HUES64 (cell line): ENCODE measurements at regions not wholly inside any gene's neighbourhood (a gene's known extent, or its start where the extent isn't known, plus 50 kb on each side); places are given as distances from the start of the nearest gene placed in this dataset.

Experiments
- H3K27ac ChIP-seq: 2 replicates; pipeline ENCODE4 v1.7.0; 2013; ENCODE audit warnings: low read depth, low read length, inconsistent platforms
- H3K27me3 ChIP-seq: 2 replicates; pipeline ENCODE4 v1.6.1; 2013; ENCODE audit warnings: mild to moderate bottlenecking, low read length; ENCODE audit not compliant: insufficient read depth
- H3K36me3 ChIP-seq: 2 replicates; pipeline ENCODE4 v1.6.1; 2013; ENCODE audit warnings: mild to moderate bottlenecking, low read length; ENCODE audit not compliant: insufficient read depth
- H3K4me1 ChIP-seq: 2 replicates; pipeline ENCODE4 v1.6.1; 2013; ENCODE audit warnings: mild to moderate bottlenecking, low read length, moderate library complexity; ENCODE audit not compliant: insufficient read depth
- H3K4me3 ChIP-seq: 2 replicates; pipeline ENCODE4 v1.5.1; 2013; ENCODE audit warnings: mild to moderate bottlenecking, low read length, moderate library complexity
- H3K9ac ChIP-seq: 2 replicates; pipeline ENCODE4 v1.6.1; 2013; ENCODE audit warnings: mild to moderate bottlenecking, low read depth, low read length
- H3K9me3 ChIP-seq: 2 replicates; pipeline ENCODE4 v1.6.1; 2013; ENCODE audit warnings: low read depth, low read length; ENCODE audit not compliant: insufficient read depth
- WGBS: fragments of 150-250, 120-280 bp; methylation state at CpG from one replicate; pipeline ENCODE4 v1.1.7; 2013; ENCODE audit warnings: missing lambda C conversion rate; 5-methylcytosine and 5-hydroxymethylcytosine counted together

DNA sequence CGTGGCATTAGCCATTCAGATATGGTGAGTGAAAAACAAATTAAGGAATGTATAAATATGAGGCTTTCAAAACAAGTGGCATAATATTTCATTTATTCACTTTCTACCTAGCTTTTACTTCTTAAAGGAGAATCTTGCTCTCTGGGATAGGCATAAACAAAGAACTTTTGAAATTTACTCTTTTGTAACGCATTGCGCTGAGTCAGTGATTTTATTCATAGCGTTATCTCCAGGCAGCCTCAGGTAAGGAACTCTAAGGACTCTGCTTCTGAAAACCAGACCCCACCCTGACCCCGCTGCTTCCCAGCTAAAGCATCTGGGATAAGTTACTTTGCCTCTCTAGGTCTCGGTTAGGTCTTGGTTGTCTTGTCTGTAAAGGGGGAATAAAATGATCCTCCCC is 234.7 kb downstream of the MYLK4 start:
- Histone ChIP-seq H3K36me3 (no peaks in the 10 kb centered on the region), H3K4me1 (no peaks in the 10 kb centered on the region), H3K9ac (no peak overlapping the region), H3K27me3 (no peaks in the 10 kb centered on the region), H3K27ac (no peak overlapping the region), H3K9me3 (peaks cover 10% of the 10 kb centered on the region), H3K4me3 (no peak overlapping the region)
- WGBS = 95% methylated on average over 6 of the region's 6 CpGs

DNA sequence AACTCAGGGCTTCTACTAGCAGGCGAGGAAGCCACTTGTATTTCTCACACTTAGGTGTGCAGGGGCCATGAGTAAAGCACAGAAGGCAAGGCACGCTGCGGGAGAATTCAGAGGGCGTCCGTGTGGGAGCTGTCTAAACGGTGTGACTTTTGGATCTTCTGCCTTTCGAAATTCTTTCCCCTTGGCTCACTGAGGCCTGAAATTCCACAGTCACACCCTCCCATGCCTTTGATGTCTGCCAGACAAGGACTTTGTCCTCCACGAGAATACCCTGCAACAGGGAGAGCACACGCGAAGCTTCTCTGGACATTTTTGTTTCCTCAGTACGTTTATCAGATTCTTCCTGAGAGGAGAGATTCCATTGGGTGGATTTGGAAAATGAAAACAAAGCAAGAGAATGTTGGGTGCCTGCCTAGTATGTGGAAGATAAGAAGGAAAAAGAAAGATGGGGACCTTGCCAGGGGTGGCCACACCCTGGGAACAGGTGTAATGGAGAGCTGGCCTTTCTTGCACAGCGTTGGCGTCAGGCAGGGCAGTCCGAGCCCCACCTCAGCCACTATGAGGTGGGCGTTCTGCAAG is 235.7 kb downstream of the MYLK4 start:
- Histone ChIP-seq H3K27me3 (no peaks in the 10 kb centered on the region), H3K4me1 (no peaks in the 10 kb centered on the region), H3K4me3 (no peak overlapping the region), H3K9ac (no peak overlapping the region), H3K27ac (no peak overlapping the region), H3K36me3 (no peaks in the 10 kb centered on the region), H3K9me3 (peaks cover 10% of the 10 kb centered on the region)
- 92% methylated on average over 15 of the region's 15 CpGs for WGBS

DNA sequence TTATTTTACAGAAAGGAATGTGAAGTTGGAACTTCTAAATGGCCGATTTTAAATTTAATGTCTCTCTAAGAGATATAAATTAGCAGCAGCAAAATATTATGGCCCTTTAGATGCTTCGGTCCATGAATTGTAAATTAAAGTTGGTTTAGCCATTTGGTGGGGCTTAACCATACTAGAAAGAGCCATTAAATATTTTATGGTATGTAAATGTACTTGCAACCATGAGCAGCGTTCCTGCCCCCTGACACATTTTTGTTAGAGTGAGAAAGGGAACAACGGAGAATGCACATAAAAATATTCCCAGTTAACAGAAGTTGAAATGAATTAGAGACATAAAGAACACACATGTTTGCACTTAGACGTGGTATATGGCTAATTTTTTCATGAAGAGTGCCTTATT is 237.9 kb downstream of the MYLK4 start:
- H3K4me3 ChIP-seq = no peak overlapping the region
- H3K36me3 ChIP-seq = no peaks in the 10 kb centered on the region
- WGBS = 86% methylated on average over 4 of the region's 5 CpGs
- no peaks in the 10 kb centered on the region for H3K27me3 ChIP-seq
- H3K27ac ChIP-seq = no peak overlapping the region
- H3K9me3 ChIP-seq = no peaks in the 10 kb centered on the region
- H3K9ac ChIP-seq = no peak overlapping the region
- no peaks in the 10 kb centered on the region for H3K4me1 ChIP-seq

DNA sequence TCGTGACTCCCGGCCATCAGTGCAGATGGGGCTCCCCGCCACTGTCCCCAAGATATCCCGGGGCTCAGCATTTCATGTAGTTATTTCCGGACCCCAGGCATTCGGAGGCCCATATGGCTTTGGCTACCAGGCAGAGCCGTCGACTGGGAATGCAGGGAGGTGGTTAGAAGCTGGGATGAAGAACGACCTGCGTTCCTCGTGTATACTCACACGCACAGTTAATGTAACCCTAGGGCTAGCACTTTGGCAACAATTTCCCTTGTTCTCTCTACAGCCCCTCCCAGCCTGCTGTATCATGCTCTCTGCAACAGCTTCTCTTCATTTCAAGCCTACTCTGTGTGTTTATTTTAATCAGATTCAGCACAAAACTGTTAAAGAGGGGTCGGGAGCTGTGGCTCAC is 240.4 kb downstream of the MYLK4 start:
- H3K9ac ChIP-seq = no peak overlapping the region
- no peaks in the 10 kb centered on the region for H3K4me1 ChIP-seq
- no peak overlapping the region for H3K27ac ChIP-seq
- no peak overlapping the region for H3K4me3 ChIP-seq
- no peaks in the 10 kb centered on the region for H3K27me3 ChIP-seq
- WGBS = 96% methylated on average over 13 of the region's 13 CpGs
- no peaks in the 10 kb centered on the region for H3K9me3 ChIP-seq
- no peaks in the 10 kb centered on the region for H3K36me3 ChIP-seq

DNA sequence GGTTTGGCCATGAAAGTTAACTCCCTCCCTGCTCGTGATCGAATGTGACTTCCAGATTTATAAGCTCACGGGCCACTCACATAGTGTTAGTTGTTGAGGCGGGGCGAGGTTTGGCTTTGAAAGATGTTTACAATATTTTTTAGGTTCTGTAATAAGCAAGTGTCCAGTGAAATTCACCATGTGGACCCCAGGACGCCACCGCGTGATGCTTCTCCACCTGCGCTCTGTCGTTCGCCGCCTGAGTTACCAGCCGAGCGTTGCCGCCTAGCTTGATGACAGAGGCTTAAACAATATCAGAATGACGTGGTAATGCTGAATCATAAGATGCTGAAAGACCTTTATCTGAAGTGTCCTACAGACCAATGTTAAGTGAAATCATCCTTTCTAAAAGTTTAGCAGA is 241.0 kb downstream of the MYLK4 start:
- Histone ChIP-seq H3K27ac (no peak overlapping the region), H3K9ac (no peak overlapping the region), H3K4me3 (no peak overlapping the region), H3K27me3 (no peaks in the 10 kb centered on the region), H3K4me1 (no peaks in the 10 kb centered on the region), H3K36me3 (no peaks in the 10 kb centered on the region), H3K9me3 (no peaks in the 10 kb centered on the region)
- WGBS = 97% methylated on average over 16 of the region's 16 CpGs

GRCh38 chr6:2508071-2508470 is 242.7 kb downstream of the MYLK4 start:
- Histone ChIP-seq H3K27ac (no peak overlapping the region), H3K9me3 (no peaks in the 10 kb centered on the region), H3K4me3 (no peak overlapping the region), H3K4me1 (no peaks in the 10 kb centered on the region), H3K9ac (no peak overlapping the region), H3K27me3 (no peaks in the 10 kb centered on the region), H3K36me3 (no peaks in the 10 kb centered on the region)
- 83% methylated on average over 2 of the region's 3 CpGs for WGBS

DNA sequence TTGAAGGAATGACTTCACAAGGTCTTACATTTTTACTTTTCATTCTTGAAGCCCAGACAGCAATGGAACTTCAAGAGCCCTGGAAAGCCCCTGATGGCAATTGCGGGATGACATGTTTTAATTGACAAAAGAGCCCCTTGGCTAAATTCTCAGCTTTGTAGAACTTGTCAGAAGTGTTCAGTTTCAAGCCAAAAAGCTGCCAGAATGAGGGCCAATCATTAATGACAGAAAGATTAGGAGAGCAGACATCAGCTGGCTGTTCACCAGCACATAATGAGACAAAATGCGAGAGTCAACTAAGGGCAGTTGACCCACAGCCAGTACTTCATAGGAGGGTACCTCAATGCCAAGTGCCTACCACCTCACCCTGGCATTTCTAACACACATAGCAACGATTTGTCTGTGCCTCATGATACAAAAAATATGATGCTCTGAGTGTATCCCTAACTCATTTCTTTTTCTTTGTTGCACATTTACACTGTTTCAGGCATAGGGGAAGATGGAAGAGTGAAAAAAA is 243.1 kb downstream of the MYLK4 start:
- H3K9me3 ChIP-seq = no peaks in the 10 kb centered on the region
- no peak overlapping the region for H3K27ac ChIP-seq
- no peak overlapping the region for H3K4me3 ChIP-seq
- H3K27me3 ChIP-seq = no peaks in the 10 kb centered on the region
- no peaks in the 10 kb centered on the region for H3K36me3 ChIP-seq
- WGBS = 92% methylated on average over 3 of the region's 3 CpGs
- H3K9ac ChIP-seq = no peak overlapping the region
- 0 out of 2 replicates have a peak, but pooled peaks cover 4% of the 10 kb centered on the region for H3K4me1 ChIP-seq

DNA sequence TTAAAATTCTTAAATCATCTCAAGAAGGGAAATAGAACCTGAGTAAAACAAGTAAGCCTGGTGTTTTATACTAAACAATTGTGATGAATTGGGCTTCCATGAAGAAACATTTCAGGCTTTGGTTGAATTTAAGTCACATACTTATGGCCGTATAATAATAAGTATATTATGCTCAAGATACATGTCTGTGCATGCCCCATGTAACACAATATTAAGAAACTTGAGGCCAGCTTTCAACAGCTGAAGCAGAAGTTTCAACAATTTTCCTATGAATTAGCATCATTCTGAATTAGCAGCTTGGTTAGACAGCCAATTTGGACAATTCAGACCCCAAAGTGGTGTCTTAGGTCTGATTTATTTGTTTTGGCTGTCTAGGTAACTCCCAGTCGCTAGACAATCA is 243.7 kb downstream of the MYLK4 start:
- WGBS = 96% methylated on average over 1 of the region's 2 CpGs
- no peak overlapping the region for H3K4me3 ChIP-seq
- H3K36me3 ChIP-seq = no peaks in the 10 kb centered on the region
- H3K27me3 ChIP-seq = no peaks in the 10 kb centered on the region
- 0 out of 2 replicates have a peak, but pooled peaks cover 4% of the 10 kb centered on the region for H3K4me1 ChIP-seq
- H3K9ac ChIP-seq = no peak overlapping the region
- H3K9me3 ChIP-seq = no peaks in the 10 kb centered on the region
- no peak overlapping the region for H3K27ac ChIP-seq

DNA sequence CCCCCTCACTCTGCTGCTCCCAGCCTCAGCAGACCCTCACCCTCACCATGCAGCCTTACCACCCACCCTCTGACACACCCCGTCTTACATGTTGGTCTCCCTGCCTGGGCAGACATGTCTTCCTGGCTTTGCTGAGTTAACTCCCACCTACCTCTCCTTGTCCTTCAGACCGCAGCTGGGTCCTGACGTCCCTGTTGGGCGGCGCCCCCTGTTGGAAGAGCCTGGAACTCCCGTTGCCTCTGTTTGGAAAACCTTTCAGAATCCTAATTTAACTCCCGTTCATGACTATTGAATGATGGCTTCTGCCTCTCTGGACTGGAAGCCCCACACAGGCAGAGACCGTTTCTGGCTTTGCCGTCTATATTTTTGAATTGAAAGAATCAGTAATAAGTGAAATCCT is 245.1 kb downstream of the MYLK4 start:
- H3K4me3 ChIP-seq = no peak overlapping the region
- H3K27me3 ChIP-seq = no peaks in the 10 kb centered on the region

DNA sequence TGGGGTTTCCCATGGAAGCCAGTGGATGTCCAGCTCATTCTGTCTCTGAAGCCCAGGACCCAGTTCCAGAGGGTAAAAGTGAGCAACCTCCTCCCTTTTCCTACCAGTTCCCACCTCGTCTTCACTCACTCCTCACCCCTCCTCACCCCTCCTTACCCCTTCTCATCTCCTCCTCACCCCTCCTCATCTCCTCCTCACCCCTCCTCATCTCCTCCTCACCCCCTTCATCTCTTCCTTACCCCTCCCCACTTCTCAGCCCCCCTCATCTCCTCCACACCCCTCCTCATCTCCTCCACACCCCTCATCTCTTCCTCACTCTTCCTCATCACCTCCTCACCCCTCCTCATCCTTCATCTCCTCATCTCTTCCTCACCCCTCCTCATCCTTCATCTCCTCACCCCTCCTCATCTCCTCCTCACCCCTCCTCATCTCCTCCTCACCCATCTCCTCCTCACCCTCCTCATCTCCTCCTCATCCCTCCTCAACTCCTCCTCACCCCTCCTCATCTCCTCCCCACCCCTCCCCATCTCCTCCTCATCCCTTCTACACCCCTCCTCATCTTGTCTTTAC is 246.1 kb downstream of the MYLK4 start:
- H3K36me3 ChIP-seq = no peaks in the 10 kb centered on the region
- 90% methylated on average over 1 of the region's 1 CpG for WGBS
- H3K4me3 ChIP-seq = no peak overlapping the region
- 0 out of 2 replicates have a peak, but pooled peaks cover 4% of the 10 kb centered on the region for H3K4me1 ChIP-seq
- no peak overlapping the region for H3K27ac ChIP-seq
- no peaks in the 10 kb centered on the region for H3K9me3 ChIP-seq
- no peaks in the 10 kb centered on the region for H3K27me3 ChIP-seq
- H3K9ac ChIP-seq = no peak overlapping the region

More for the DNA sequence above, 245.1 kb downstream of the MYLK4 start:
- H3K36me3 ChIP-seq = no peaks in the 10 kb centered on the region
- H3K9me3 ChIP-seq = no peaks in the 10 kb centered on the region
- 0 out of 2 replicates have a peak, but pooled peaks cover 4% of the 10 kb centered on the region for H3K4me1 ChIP-seq
- H3K27ac ChIP-seq = no peak overlapping the region
- 54% methylated on average over 9 of the region's 9 CpGs for WGBS
- no peak overlapping the region for H3K9ac ChIP-seq

DNA sequence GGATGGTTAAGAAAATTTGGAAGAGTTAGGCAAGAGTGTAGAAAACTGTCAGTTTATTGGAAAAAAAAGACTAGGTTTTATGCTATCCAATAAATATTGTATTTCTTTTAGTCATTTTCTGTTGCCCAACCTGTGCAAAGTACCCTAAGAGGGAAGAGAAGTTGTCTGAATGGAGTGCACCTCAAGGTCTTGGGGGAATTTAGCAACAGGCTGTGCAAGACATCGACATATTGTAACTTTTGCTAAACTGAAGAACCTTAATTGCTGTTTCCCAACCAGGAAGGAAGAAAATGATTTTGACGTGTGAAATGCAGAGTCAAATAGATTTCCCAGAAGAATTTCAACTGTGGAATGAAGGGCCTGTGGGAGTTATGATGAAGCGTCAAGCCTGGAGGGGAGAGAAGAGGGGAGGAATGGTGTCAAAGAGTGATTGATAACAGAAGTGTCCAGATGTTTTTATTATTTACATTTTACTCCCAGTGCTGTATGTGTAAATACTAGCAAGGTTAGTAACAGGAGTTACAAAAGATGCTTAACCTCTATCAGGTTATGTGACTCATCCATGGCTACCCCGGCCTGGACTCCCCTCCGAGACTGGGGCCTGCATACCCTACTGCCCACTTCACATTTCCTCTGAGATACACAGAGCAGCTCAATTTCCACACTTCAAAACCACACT is 246.8 kb downstream of the MYLK4 start:
- H3K27ac ChIP-seq = no peak overlapping the region
- 83% methylated on average over 5 of the region's 5 CpGs for WGBS
- no peaks in the 10 kb centered on the region for H3K27me3 ChIP-seq
- 0 out of 2 replicates have a peak, but pooled peaks cover 4% of the 10 kb centered on the region for H3K4me1 ChIP-seq
- H3K9ac ChIP-seq = no peak overlapping the region
- no peak overlapping the region for H3K4me3 ChIP-seq
- no peaks in the 10 kb centered on the region for H3K36me3 ChIP-seq
- H3K9me3 ChIP-seq = no peaks in the 10 kb centered on the region
